ENCODE measurements at regions not wholly inside any gene's neighbourhood (a gene's known extent, or its start where the extent isn't known, plus 50 kb on each side); places are given as distances from the start of the nearest gene placed in this dataset.

GRCh38 chr5:61245936-61246335 lies 83.7 kb upstream of the SMIM15 start:
- H3K4me3 ChIP-seq (ENCODE audit: low read depth, low read length): peak overlapping the region; percentile 25
- H3K27me3 ChIP-seq: no peaks in the 10 kb centered on the region
- TF ChIP-seq, protein P1, sequence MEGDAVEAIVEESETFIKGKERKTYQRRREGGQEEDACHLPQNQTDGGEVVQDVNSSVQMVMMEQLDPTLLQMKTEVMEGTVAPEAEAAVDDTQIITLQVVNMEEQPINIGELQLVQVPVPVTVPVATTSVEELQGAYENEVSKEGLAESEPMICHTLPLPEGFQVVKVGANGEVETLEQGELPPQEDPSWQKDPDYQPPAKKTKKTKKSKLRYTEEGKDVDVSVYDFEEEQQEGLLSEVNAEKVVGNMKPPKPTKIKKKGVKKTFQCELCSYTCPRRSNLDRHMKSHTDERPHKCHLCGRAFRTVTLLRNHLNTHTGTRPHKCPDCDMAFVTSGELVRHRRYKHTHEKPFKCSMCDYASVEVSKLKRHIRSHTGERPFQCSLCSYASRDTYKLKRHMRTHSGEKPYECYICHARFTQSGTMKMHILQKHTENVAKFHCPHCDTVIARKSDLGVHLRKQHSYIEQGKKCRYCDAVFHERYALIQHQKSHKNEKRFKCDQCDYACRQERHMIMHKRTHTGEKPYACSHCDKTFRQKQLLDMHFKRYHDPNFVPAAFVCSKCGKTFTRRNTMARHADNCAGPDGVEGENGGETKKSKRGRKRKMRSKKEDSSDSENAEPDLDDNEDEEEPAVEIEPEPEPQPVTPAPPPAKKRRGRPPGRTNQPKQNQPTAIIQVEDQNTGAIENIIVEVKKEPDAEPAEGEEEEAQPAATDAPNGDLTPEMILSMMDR (IDR thresholded peaks at IDR 0.05; ENCODE audit: low read depth, low read length): no peak
- H3K36me3 ChIP-seq: no peaks in the 10 kb centered on the region
- no peaks in the 10 kb centered on the region; the same call in 1 of the 2 replicates for H3K4me1 ChIP-seq
- H3K9me3 ChIP-seq: no peaks in the 10 kb centered on the region
- no peak for DNase-seq

DNA sequence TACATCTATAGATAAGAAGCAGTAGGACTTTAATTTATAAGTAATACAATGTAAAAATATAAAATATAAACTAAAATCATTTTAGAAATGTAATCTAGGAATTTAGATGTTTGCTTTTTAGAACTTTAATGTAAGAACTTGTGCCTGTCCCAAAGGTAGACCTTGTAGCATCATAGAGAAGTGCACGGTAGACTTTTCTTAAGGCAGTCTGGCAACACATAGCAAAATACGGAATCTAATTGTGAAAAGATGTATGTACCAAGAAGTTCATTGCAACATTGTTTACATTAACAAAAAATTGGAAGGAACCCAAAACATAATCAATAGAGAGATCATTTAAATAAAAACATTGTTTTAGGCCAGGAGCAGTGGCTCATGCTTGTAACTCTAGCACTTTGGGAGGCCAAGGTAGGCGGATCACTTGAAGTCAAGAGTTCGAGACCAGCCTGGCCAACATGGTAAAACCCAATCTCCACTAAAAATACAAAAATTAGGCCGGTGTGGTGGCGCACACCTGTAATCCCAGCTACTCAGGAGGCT lies 84.6 kb upstream of the SMIM15 start:
- no peak for DNase-seq
- no peaks in the 10 kb centered on the region for H3K9me3 ChIP-seq
- TF ChIP-seq, protein P1 (IDR thresholded peaks at IDR 0.05; ENCODE audit: low read depth, low read length): no peak

DNA sequence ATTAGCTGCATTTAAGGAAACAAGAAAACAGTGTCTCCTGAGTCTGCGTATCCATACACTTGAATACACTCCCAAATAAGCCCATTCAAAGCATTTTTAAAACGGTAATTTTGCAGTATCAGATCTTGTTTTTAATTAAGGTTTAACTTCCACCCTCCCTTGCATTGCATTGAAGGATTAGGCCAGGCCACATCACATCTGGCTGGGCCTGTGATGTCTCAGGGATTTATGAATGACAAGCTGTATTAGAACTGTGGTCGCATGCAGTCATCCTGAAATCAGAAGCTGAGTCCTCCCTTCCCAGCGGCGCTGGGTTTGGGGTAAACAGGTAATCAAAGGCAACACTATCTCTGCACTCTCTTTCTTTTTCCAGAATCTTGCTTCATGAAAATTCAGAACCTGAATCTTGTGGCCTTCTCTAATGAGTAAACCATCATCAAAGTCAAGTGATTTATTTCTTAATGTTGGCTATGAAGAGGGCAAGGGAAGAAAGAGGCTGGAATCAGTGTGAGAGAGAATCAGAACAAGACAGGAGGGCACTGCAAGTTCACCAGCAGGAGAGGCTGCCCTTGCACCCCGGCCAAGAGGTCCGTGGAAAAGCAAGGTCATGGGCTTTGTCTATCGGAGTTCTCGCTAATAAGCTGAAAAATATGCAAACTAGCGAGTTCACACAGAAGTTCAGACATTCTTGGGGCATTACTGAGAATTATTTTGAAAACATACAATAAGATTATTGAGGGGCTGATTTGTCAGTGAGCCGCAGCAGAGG lies 80.0 kb upstream of the ZSWIM6 start:
- no peak for DNase-seq
- Histone ChIP-seq H3K9me3 (no peaks in the 10 kb centered on the region), H3K4me3 (ENCODE audit: low read depth, low read length) (no peak overlapping the region), H3K4me1 (peaks cover 4% of the 10 kb centered on the region; the same call in 1 of the 2 replicates), H3K27me3 (no peaks in the 10 kb centered on the region), H3K36me3 (no peaks in the 10 kb centered on the region)
- TF ChIP-seq, protein P1 (IDR thresholded peaks at IDR 0.05; ENCODE audit: low read depth, low read length): no peak

More for the DNA sequence above, 84.6 kb upstream of the SMIM15 start:
- Histone ChIP-seq H3K36me3 (no peaks in the 10 kb centered on the region), H3K27me3 (no peaks in the 10 kb centered on the region), H3K4me3 (ENCODE audit: low read depth, low read length) (no peak overlapping the region), H3K4me1 (no peaks in the 10 kb centered on the region; the same call in 1 of the 2 replicates)

DNA sequence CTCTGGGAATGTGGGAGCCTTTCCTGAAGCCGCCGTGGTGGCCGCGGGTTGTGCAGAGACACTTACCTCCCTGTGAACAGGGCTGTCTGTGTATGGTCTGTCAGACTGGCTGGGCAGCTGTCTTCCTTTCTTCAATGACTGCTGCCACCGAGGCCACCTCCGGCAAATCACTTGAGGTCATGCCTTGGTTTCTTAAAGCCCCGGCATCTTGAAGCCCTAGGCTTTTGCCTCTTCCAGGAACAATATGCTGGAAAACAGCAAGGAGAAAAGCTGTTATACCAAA lies 79.5 kb upstream of the ZSWIM6 start:
- Histone ChIP-seq H3K36me3 (no peaks in the 10 kb centered on the region), H3K9me3 (no peaks in the 10 kb centered on the region), H3K4me3 (ENCODE audit: low read depth, low read length) (no peak overlapping the region), H3K27me3 (no peaks in the 10 kb centered on the region), H3K4me1 (peaks cover 4% of the 10 kb centered on the region; the same call in 1 of the 2 replicates)
- TF ChIP-seq, protein P1 (IDR thresholded peaks at IDR 0.05; ENCODE audit: low read depth, low read length): no peak
- DNase-seq: no peak

GRCh38 chr5:61253547-61253946 lies 78.5 kb upstream of the ZSWIM6 start:
- Histone ChIP-seq H3K4me1 (peaks cover 4% of the 10 kb centered on the region; the same call in 1 of the 2 replicates), H3K4me3 (ENCODE audit: low read depth, low read length) (no peak overlapping the region), H3K27me3 (no peaks in the 10 kb centered on the region), H3K36me3 (no peaks in the 10 kb centered on the region), H3K9me3 (no peaks in the 10 kb centered on the region)
- no peak for DNase-seq
- TF ChIP-seq, protein P1 (IDR thresholded peaks at IDR 0.05; ENCODE audit: low read depth, low read length): no peak

- H3K9me3 ChIP-seq: no peaks in the 10 kb centered on the region
These were observed 77.0 kb upstream of the ZSWIM6 start for GRCh38 chr5:61254969-61255555.

More at GRCh38 chr5:61254969-61255555, 77.0 kb upstream of the ZSWIM6 start:
- TF ChIP-seq, protein P1 (IDR thresholded peaks at IDR 0.05; ENCODE audit: low read depth, low read length): no peak
- H3K36me3 ChIP-seq: no peaks in the 10 kb centered on the region
- H3K4me3 ChIP-seq (ENCODE audit: low read depth, low read length): no peak overlapping the region
- H3K27me3 ChIP-seq: no peaks in the 10 kb centered on the region
- peaks cover 4% of the 10 kb centered on the region; the same call in 1 of the 2 replicates for H3K4me1 ChIP-seq
- DNase-seq: peak; percentile 24

Data from BE2C (cell line).